ENCODE measurements at regions not wholly inside any gene's neighbourhood (a gene's known extent, or its start where the extent isn't known, plus 50 kb on each side); places are given as distances from the start of the nearest gene placed in this dataset.

- TF ChIP-seq ELF4 (IDR thresholded peaks at IDR 0.05) (no peak), ARNT (IDR thresholded peaks at IDR 0.05) (no peak), FOXK2 (IDR thresholded peaks at IDR 0.05) (no peak), L3MBTL2 (conservative IDR thresholded peaks at IDR 0.05) (no peak), TARDBP (IDR thresholded peaks at IDR 0.05) (no peak), HDGF (IDR thresholded peaks at IDR 0.05; ENCODE audit: borderline replicate concordance) (no peak), ZNF384 (IDR thresholded peaks at IDR 0.05) (no peak), NFRKB (IDR thresholded peaks at IDR 0.05) (no peak), BHLHE40 (IDR thresholded peaks at IDR 0.05; ENCODE audit: borderline replicate concordance) (no peak), SUZ12 (IDR thresholded peaks at IDR 0.05) (no peak)
- TF ChIP-seq, protein P1, sequence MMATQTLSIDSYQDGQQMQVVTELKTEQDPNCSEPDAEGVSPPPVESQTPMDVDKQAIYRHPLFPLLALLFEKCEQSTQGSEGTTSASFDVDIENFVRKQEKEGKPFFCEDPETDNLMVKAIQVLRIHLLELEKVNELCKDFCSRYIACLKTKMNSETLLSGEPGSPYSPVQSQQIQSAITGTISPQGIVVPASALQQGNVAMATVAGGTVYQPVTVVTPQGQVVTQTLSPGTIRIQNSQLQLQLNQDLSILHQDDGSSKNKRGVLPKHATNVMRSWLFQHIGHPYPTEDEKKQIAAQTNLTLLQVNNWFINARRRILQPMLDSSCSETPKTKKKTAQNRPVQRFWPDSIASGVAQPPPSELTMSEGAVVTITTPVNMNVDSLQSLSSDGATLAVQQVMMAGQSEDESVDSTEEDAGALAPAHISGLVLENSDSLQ (IDR thresholded peaks at IDR 0.05): no peak
Measured at GRCh38 chr6:40252531-40253258, 318.4 kb upstream of the MOCS1 start.
